Left renal pelvis (tissue), 4 donors: ENCODE measurements at regions not wholly inside any gene's neighbourhood (a gene's known extent, or its start where the extent isn't known, plus 50 kb on each side); places are given as distances from the start of the nearest gene placed in this dataset.
"Not testable (repeated sequence)": the region's sequence is repeated elsewhere in the genome, so short reads cannot be mapped to it uniquely, and the experiment has no call there.

Source experiments
- DNase-seq, 4 donors: peaks; one replicate each; pipeline ENCODE4 v3.0.0-alpha.2; 2013; ENCODE audit warnings: low read depth in 4 of 4, low spot score in 3 of 4

GRCh38 chr2:75936311-75936710 lies 225.6 kb upstream of the GCFC2 start:
- DNase-seq, result no peak

DNA sequence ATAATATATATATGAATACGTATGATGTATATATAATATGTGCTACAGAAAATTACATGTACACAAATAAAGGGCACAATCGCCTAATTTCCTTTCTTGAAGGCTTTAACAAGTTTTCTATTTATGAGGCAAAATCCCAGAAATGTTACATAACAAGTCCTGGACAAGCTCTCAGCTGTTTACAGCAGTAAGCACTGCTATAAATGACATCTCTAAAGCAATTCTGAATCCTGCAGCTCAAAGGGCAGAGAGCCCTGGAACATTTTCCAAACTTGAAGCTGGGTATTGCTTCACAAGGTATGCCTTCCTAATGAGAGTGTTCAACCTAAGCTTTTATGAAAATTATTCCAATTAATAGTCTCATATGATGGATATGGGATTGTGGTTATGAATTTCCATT lies 222.3 kb upstream of the GCFC2 start:
- DNase-seq, result no peak

GRCh38 chr2:75928093-75928492 lies 217.4 kb upstream of the GCFC2 start:
- DNase-seq, result no peak

DNA sequence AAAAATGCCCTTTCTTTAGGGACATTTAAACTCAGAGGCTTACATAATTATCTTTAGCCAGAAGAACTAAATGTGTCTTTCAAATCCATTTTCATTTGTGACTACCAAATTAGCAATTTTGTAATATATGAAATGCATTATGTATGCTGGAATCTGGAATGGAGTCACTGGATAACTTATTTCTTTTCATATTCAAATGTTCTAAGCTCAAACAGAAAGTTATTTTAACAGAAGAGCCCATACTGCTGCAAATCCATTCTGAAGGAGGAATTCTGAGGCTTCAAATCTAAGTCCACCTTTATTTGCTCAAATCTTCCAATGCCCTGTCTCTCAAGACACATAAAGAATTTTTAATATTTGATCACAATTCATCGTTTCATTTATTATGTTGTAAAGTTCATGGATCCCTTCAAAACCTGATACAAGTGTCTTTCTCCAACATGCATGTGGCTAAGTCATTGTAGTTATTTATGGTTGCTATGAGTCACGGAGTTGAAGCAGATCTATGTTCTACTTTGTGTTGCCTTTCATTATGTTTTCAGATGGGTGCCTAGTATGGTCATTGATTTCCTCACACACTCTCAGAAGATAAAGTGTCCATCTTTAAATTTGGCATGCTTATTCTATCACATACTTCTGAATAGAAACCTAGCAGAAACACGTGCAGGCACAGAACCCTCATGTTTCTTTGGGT lies 214.8 kb upstream of the GCFC2 start:
- no peak for DNase-seq

GRCh38 chr2:75922191-75922590 lies 211.5 kb upstream of the GCFC2 start:
- DNase-seq, result no peak

DNA sequence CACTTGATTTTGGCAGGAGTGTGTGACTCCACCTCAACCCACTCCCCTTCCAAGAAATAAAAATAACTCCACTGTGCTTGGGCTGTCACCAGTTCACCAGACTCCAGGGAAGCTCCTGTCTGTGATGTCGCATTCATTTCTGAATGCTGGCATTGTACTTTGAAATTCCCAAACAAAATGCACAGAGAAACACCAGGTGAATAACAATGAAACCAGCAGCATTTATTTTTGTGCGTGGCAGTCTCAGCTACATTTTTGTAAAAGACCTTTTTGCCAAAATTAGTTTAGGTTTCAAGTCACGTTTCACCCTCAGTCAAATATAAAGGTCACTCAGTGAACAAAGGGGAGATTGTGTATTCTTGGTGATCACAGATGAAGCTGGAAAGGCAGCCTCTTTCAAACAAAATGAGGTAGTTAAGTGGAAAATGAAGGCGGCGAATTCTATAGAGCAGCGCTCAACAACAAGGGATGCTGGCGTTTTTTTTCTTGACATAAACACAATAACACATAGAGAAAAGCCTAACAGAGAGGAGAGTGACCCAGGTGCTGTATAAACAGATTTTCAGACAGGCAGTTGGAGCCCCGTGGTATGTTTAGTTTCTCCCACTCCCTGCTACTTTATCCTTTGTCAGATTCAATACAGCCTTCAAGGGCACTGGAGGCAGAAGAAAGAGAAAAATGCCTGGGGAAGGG lies 210.3 kb upstream of the GCFC2 start:
- DNase-seq, result no peak

DNA sequence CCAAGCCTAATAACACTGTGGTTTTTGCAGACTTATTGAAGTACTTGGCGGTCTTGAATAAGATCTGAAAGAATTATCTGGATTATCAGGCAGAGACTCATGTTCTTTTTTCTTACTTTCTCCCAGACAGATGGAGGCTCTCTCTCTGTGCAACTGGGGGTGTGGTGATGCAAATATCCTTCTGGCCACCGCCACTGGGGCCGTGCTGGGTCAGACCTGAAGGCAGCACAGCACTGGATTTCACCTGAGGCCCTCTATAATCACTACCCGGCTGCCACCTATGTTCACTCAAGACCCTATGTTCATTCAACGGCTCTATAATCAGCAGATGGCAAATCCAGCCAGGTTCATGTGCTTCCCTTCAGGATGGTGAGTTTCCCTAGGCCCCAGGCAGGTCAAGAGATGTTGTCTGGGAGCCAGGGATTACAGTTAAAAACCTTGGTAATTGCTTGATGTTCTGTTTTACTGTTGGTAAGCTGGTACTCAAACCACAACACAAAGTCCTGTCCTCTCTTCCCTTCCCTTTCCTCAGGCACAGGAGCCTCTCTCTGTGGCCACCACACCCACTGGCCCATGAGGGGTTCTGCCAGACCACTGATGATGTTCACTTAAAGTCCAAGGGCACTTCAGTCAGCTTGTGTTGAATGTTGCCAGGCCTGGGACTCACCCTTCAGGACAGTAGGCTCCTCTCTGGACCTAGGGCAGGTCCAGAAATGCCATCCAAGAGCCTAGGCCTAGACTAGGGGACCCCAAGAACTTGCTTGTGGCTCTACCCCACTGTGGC lies 205.3 kb upstream of the GCFC2 start:
- no peak for DNase-seq

DNA sequence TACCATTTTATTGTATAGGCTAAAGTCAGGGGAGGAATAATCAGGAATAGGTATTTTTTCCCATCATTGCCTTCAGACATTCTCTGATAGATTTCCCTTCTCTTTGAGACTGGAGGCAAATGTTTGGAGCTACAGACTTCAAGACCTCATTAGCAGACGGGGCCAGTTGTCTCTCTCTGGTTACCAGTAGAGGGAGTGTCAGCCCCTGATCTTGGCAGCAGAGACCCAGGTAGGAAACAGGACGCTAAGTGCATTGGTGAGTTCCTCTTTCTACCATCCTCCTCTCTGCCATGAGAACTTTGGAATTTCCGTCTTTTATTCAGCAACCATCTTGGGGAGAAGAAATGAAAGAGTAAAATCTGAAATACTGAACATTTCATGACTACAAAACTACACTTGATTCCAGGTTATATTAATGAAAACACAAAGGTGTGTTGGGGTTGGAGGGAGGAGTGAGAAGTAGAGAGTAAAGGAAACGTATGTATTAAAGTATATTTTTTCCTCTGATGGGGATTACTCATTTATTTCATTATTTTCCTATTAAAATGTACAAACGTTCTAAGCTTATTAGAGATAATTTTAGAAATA lies 186.2 kb upstream of the GCFC2 start:
- peak in 2 of 4 donors; percentile 14 to 26 for DNase-seq

- DNase-seq, result no peak
Observed at GRCh38 chr2:75894170-75894569, 183.5 kb upstream of the GCFC2 start.

- no peak for DNase-seq
Observed at GRCh38 chr2:75892490-75892889, 181.8 kb upstream of the GCFC2 start.

GRCh38 chr2:75882530-75882929 lies 171.8 kb upstream of the GCFC2 start:
- no peak for DNase-seq

DNA sequence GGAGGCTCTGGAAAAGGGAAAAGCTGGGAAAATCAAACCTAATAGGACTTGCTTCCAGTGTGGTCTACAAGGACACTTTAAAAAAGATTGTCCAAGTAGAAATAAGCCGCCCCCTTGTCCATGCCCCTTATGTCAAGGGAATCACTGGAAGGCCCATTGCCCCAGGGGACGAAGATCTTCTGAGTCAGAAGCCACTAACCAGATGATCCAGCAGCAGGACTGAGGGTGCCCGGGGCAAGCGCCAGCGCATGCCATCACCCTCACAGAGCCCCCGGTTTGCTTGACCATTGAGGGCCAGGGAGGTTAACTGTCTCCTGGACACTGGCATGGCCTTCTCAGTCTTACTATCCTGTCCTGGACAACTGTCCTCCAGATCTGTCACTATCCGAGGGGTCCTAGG lies 164.9 kb upstream of the GCFC2 start:
- not testable (repeated sequence) for DNase-seq

DNA sequence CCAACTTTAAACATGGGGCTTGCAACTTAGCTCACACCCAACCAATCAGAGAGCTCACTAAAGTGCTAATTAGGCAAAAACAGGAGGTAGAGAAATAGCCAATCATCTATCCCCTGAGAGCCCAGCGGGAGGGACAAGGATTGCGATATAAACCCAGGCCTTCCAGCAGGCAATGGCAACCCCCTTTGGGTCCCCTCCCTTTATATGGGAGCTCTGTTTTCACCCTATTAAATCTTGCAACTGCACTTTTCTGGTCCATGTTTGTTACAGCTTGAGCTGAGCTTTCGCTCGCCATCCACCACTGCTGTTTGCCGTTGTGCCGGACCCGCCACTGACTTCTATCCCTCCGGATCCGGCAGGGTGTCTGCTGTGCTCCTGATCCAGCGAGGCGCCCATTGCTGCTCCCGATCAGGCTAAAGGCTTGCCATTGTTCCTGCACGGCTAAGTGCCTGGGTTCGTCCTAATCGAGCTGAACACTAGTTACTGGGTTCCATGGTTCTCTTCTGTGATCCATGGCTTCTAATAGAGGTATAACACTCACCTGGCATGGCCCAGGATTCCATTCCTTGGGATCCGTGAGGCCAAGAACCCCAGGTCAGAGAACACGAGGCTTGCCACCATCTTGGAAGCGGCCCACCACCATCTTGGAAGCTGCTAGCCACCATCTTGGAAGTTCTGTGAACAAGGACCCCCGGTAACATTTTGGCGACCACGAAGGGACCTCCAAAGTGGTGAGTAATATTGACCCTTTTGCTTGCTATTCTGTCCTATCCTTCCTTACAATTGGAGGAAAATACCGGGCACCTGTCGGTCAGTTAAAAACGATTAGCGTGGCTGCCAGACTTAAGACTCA lies 161.3 kb upstream of the GCFC2 start:
- not testable (repeated sequence) for DNase-seq

- no peak for DNase-seq
Observed at GRCh38 chr2:75870651-75871137, 160.0 kb upstream of the GCFC2 start.

- DNase-seq, result no peak
Observed at GRCh38 chr2:75870133-75870532, 159.4 kb upstream of the GCFC2 start.

GRCh38 chr2:75865702-75866101 lies 155.0 kb upstream of the GCFC2 start:
- DNase-seq, result no peak

DNA sequence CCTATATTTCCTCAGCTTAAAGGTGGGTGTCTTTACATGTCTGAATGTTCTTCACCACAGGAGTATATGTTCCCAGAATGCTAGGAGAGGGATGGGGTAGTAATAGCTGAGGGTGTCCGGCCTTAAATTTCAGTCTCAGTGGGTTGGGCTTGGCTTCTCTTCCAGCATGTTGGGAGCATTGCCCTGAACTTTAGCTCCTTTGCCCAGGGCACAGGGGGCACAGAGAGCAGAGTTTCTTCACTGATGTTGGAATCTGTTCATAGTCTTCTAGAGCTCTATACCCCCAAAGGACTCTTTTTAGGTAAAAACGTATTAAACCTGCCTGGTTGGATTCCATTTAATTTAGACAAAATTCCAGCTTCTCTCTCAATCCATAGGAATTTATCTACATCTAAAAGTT lies 154.4 kb upstream of the GCFC2 start:
- no peak for DNase-seq

GRCh38 chr2:75862547-75862946 lies 151.8 kb upstream of the GCFC2 start:
- DNase-seq, result no peak

- no peak for DNase-seq
Observed at GRCh38 chr2:75853436-75853835, 142.7 kb upstream of the GCFC2 start.

DNA sequence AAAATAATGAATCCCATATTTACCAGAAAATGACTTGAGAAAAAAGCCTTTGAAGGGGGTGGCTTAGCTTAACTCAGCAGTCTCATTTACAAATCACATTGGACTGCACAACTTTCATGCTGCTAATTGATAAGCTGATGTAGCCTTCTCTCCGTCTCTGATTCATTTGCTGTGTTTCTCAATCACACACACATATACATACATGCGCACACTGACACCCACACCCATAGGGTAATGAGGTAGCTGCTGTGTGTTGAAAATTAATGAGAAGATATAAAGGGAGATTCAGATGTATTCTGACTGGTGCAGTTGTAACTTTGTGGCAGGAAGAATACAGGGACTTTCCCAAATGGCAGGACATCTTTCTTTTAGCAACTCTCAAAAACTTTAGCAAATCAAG lies 141.9 kb upstream of the GCFC2 start:
- DNase-seq, result no peak
